Upper lobe of left lung (tissue), 4 donors: ENCODE measurements at regions not wholly inside any gene's neighbourhood (a gene's known extent, or its start where the extent isn't known, plus 50 kb on each side); places are given as distances from the start of the nearest gene placed in this dataset.

Experiments
- CTCF ChIP-seq, 6 experiments: fragments of 450-650 bp in 4 of 6; fragments of 200-600 bp in 2 of 6; sonication (generic) in 2 of 6; IDR thresholded peaks; one replicate each; pipeline ENCODE4 v1.5.1; 2016 to 2019; ENCODE audit warnings: antibody characterized with exemption in 6 of 6
- EP300 ChIP-seq, 4 donors: sonication (generic); formaldehyde crosslinking; IDR thresholded peaks; one replicate each; pipeline ENCODE4 v1.5.1; 2017; ENCODE audit warnings: antibody characterized with exemption in 4 of 4, control low read depth in 2 of 4
- POLR2A ChIP-seq, 4 donors: fragments of 450-650 bp; IDR thresholded peaks; one replicate each; pipeline ENCODE4 v1.5.1; 2016 to 2017; ENCODE audit warnings: antibody characterized with exemption in 4 of 4, mild to moderate bottlenecking in 2 of 4
- POLR2AphosphoS5 ChIP-seq, 2 donors: sonication (generic); formaldehyde crosslinking; IDR thresholded peaks; one replicate each; pipeline ENCODE4 v1.5.1; 2017; ENCODE audit warnings: antibody characterized with exemption in 2 of 2

GRCh38 chr6:50404643-50405042 lies 308.7 kb upstream of the TFAP2D start:
- no peak for TF ChIP-seq POLR2A (IDR thresholded peaks at IDR 0.05)
- no peak for TF ChIP-seq CTCF (IDR thresholded peaks at IDR 0.05)
- TF ChIP-seq POLR2AphosphoS5 (IDR thresholded peaks at IDR 0.05): no peak
- TF ChIP-seq EP300 (IDR thresholded peaks at IDR 0.05): no peak
